Dedifferentiated amniotic fluid mesenchymal stem cell (primary cell): ENCODE measurements at regions not wholly inside any gene's neighbourhood (a gene's known extent, or its start where the extent isn't known, plus 50 kb on each side); places are given as distances from the start of the nearest gene placed in this dataset.
A peak's percentile ranks its signal among the peaks of the same experiment; 100 is the strongest.

Source experiments
- DNase-seq: peaks from one replicate; pipeline ENCODE4 v3.0.0-alpha.2; 2016; ENCODE audit errors: extremely low spot score

GRCh38 chr3:109532257-109533216 is 195.2 kb upstream of the DPPA4 start:
- peak; percentile 62 for DNase-seq

GRCh38 chr3:109545746-109546145 is 208.4 kb upstream of the DPPA4 start:
- no peak for DNase-seq

GRCh38 chr3:109548192-109548938 is 211.0 kb upstream of the DPPA4 start:
- no peak for DNase-seq

- peak; percentile 37 for DNase-seq
Observed at GRCh38 chr3:109553591-109554371, 216.4 kb upstream of the DPPA4 start.

- DNase-seq, result no peak
Observed at GRCh38 chr3:109559389-109559788, 222.0 kb upstream of the DPPA4 start.

- no peak for DNase-seq
Observed at GRCh38 chr3:109563149-109563548, 225.8 kb upstream of the DPPA4 start.

GRCh38 chr3:109569135-109569846 is 231.9 kb upstream of the DPPA4 start:
- peak; percentile 21 for DNase-seq

GRCh38 chr3:109570408-109570807 is 233.1 kb upstream of the DPPA4 start:
- no peak for DNase-seq

GRCh38 chr3:109572301-109572700 is 235.0 kb upstream of the DPPA4 start:
- DNase-seq, result no peak

GRCh38 chr3:109596991-109597390 is 259.6 kb upstream of the DPPA4 start:
- DNase-seq, result no peak

- DNase-seq, result no peak
Observed at GRCh38 chr3:109597444-109597843, 260.1 kb upstream of the DPPA4 start.

GRCh38 chr3:109607897-109608296 is 270.6 kb upstream of the DPPA4 start:
- DNase-seq, result no peak

GRCh38 chr3:109608574-109608973 is 271.2 kb upstream of the DPPA4 start:
- no peak for DNase-seq

GRCh38 chr3:109618766-109619378 is 281.5 kb upstream of the DPPA4 start:
- no peak for DNase-seq

- no peak for DNase-seq
Observed at GRCh38 chr3:109631897-109632296, 294.6 kb upstream of the DPPA4 start.

GRCh38 chr3:109640146-109640652 is 302.9 kb upstream of the DPPA4 start:
- no peak for DNase-seq

- DNase-seq, result no peak
Observed at GRCh38 chr3:109642025-109642424, 304.7 kb upstream of the DPPA4 start.

- DNase-seq, result no peak
Observed at GRCh38 chr3:109643590-109643989, 306.2 kb upstream of the DPPA4 start.

- DNase-seq, result no peak
Observed at GRCh38 chr3:109644332-109644731, 307.0 kb upstream of the DPPA4 start.

- no peak for DNase-seq
Observed at GRCh38 chr3:109644746-109645145, 307.4 kb upstream of the DPPA4 start.

GRCh38 chr3:109648027-109648426 is 310.7 kb upstream of the DPPA4 start:
- DNase-seq, result no peak
